Kidney tubule cell (primary cell): ENCODE measurements at regions not wholly inside any gene's neighbourhood (a gene's known extent, or its start where the extent isn't known, plus 50 kb on each side); places are given as distances from the start of the nearest gene placed in this dataset.

Experiments used
- DNase-seq: peaks from one replicate; pipeline ENCODE4 v3.0.0-alpha.2; 2018; ENCODE audit warnings: low spot score

- DNase-seq, result no peak
These were observed 49.8 kb upstream of the GJA8 start for GRCh38 chr1:147852706-147853225.
